ENCODE measurements at regions not wholly inside any gene's neighbourhood (a gene's known extent, or its start where the extent isn't known, plus 50 kb on each side); places are given as distances from the start of the nearest gene placed in this dataset.

DNA sequence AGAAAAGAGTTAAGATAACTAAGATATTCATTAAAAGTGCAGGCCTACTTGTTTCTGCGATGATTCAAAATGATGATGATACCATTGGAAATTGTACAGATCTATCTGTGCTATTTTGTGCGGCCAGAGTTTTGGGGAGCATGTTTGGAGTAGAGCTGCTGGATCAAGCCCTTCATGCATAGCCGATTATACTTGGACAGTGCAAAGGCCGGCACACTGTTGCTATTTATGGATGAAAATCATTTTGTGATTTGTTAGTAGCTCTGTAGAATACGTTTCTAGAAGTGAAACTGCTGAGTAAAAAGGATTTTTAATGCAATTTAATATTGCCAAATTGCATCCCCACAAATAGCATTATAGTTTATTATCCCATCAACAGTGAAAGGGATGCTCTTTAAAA is 82.1 kb upstream of the NMUR2 start:
- no peak for DNase-seq (ENCODE audit: low read depth, low spot score)
- POLR2A ChIA-PET: no interaction called here
- CTCF ChIA-PET: no interaction called here
- Histone ChIP-seq H3K9me3 (ENCODE audit: control insufficient read depth, insufficient read depth, low read length) (no peaks in the 10 kb centered on the region), H3K27me3 (ENCODE audit: control insufficient read depth, insufficient read depth, low read length) (no peaks in the 10 kb centered on the region), H3K27ac (ENCODE audit: low read depth, low read length) (no peak overlapping the region), H3K4me3 (ENCODE audit: low read depth, low read length) (no peak overlapping the region)
- TF ChIP-seq, protein P1, sequence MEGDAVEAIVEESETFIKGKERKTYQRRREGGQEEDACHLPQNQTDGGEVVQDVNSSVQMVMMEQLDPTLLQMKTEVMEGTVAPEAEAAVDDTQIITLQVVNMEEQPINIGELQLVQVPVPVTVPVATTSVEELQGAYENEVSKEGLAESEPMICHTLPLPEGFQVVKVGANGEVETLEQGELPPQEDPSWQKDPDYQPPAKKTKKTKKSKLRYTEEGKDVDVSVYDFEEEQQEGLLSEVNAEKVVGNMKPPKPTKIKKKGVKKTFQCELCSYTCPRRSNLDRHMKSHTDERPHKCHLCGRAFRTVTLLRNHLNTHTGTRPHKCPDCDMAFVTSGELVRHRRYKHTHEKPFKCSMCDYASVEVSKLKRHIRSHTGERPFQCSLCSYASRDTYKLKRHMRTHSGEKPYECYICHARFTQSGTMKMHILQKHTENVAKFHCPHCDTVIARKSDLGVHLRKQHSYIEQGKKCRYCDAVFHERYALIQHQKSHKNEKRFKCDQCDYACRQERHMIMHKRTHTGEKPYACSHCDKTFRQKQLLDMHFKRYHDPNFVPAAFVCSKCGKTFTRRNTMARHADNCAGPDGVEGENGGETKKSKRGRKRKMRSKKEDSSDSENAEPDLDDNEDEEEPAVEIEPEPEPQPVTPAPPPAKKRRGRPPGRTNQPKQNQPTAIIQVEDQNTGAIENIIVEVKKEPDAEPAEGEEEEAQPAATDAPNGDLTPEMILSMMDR (IDR thresholded peaks at IDR 0.05; ENCODE audit: low read depth, low read length): no peak

- DNase-seq (ENCODE audit: low read depth, low spot score): no peak
- POLR2A ChIA-PET: no interaction called here
- Histone ChIP-seq H3K9me3 (ENCODE audit: control insufficient read depth, insufficient read depth, low read length) (no peaks in the 10 kb centered on the region), H3K4me3 (ENCODE audit: low read depth, low read length) (no peak overlapping the region), H3K27ac (ENCODE audit: low read depth, low read length) (no peak overlapping the region), H3K27me3 (ENCODE audit: control insufficient read depth, insufficient read depth, low read length) (no peaks in the 10 kb centered on the region)
- TF ChIP-seq, protein P1 (IDR thresholded peaks at IDR 0.05; ENCODE audit: low read depth, low read length): no peak
- CTCF ChIA-PET: no interaction called here
Observed at GRCh38 chr5:152488869-152489268, 83.8 kb upstream of the NMUR2 start.

DNA sequence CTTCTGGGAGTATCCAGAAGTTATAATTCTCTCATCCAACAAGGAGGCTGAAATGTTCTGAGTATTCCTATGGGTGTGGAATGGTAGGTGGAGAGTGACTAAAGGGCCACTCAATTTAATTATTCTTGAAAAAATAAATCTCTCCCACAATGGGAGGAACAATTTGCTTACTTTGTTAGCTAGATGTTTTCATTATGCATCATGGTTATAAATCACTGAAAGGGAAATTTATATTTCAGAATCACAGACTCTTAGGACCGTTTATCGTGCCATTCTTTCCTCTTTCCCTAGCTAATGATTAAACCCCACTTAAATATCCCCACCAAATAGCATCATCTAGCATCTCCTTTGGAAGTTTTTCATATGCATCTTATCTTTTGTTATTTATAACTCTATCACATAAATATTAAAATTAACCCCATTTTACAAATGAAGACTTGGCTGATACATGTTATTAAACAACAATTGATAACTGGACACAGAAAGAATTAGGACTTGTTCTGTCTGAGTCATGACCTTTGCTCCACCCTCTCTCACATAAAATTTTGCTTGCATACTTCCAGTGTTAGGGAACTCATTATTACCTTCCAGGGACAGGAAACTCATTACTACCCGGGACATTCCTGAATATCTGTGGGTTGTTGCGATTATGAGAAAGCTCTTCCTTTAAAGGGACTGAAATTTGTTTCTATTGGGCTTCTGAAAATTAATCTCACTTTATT is 94.9 kb upstream of the NMUR2 start:
- no peak overlapping the region for H3K27ac ChIP-seq (ENCODE audit: low read depth, low read length)
- no peaks in the 10 kb centered on the region for H3K27me3 ChIP-seq (ENCODE audit: control insufficient read depth, insufficient read depth, low read length)
- DNase-seq (ENCODE audit: low read depth, low spot score): no peak
- no peak overlapping the region for H3K4me3 ChIP-seq (ENCODE audit: low read depth, low read length)
- no peaks in the 10 kb centered on the region for H3K9me3 ChIP-seq (ENCODE audit: control insufficient read depth, insufficient read depth, low read length)
- TF ChIP-seq, protein P1 (IDR thresholded peaks at IDR 0.05; ENCODE audit: low read depth, low read length): no peak
- CTCF ChIA-PET: interaction anchor here (1.0 kb wide), 1 partner anchor 318 kb away, joined by 3 read pairs; no protein-coding TSS in a partner anchor
- POLR2A ChIA-PET: no interaction called here

DNA sequence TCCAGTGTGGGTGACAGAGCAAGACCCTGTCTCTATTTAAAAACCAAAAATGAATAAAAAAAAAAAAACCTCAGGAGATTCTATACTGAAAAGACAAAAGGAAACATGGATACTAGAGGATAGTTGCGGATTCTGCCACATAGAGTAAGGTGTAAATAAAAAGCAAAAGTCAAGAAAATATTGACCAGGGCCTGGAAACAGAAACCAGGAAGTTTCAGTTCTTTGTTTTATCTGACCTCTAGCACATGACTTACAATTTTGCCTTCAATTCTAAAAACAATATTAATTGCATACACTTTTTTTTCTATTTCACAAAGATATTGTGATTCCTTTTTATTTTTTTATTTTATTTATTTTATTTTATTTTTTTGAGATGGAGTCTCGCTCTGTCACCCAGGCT is 96.2 kb upstream of the NMUR2 start:
- CTCF ChIA-PET: no interaction called here
- Histone ChIP-seq H3K27ac (ENCODE audit: low read depth, low read length) (no peak overlapping the region), H3K27me3 (ENCODE audit: control insufficient read depth, insufficient read depth, low read length) (no peaks in the 10 kb centered on the region), H3K4me3 (ENCODE audit: low read depth, low read length) (no peak overlapping the region), H3K9me3 (ENCODE audit: control insufficient read depth, insufficient read depth, low read length) (no peaks in the 10 kb centered on the region)
- TF ChIP-seq, protein P1 (IDR thresholded peaks at IDR 0.05; ENCODE audit: low read depth, low read length): no peak
- DNase-seq (ENCODE audit: low read depth, low spot score): no peak
- POLR2A ChIA-PET: no interaction called here

DNA sequence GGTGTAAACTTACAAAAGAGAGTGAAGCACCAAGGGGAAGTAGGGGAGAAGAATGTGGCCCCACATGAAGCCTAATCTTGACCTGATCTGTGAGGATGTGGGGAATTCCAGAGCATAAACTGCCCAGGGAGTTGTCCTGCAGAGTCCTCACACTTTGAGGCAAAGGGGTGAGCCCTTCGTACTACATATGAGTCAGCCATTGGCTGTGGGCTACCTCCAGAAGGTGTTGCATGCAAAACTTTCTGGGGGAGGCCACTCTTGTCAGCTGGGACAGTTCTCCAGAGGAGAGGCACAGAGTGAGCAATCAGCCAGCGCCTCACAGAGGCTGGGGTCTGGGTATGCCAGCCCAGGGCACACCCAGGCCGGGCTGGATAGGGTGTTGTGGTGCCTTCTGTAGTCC is 98.1 kb upstream of the NMUR2 start:
- ChIA-PET CTCF (no interaction called here), POLR2A (no interaction called here)
- H3K4me3 ChIP-seq (ENCODE audit: low read depth, low read length): no peak overlapping the region
- H3K27me3 ChIP-seq (ENCODE audit: control insufficient read depth, insufficient read depth, low read length): no peaks in the 10 kb centered on the region
- DNase-seq (ENCODE audit: low read depth, low spot score): no peak
- H3K9me3 ChIP-seq (ENCODE audit: control insufficient read depth, insufficient read depth, low read length): no peaks in the 10 kb centered on the region
- no peak overlapping the region for H3K27ac ChIP-seq (ENCODE audit: low read depth, low read length)
- TF ChIP-seq, protein P1 (IDR thresholded peaks at IDR 0.05; ENCODE audit: low read depth, low read length): no peak
